GM19455 (cell line): ENCODE measurements at regions not wholly inside any gene's neighbourhood (a gene's known extent, or its start where the extent isn't known, plus 50 kb on each side); places are given as distances from the start of the nearest gene placed in this dataset.
"Not testable (repeated sequence)": the region's sequence is repeated elsewhere in the genome, so short reads cannot be mapped to it uniquely, and the experiment has no call there.

ENCODE experiments used
- ATAC-seq: cut with Tn5 transposase; IDR thresholded peaks from one replicate; pipeline ENCODE4 v1.9.1; 2021; ENCODE audit not compliant: unreplicated experiment

GRCh38 chr15:96207377-96208006 lies 123.0 kb upstream of the NR2F2 start:
- no peak for ATAC-seq

- no peak for ATAC-seq
These were observed 121.2 kb upstream of the NR2F2 start for GRCh38 chr15:96209285-96209735.

GRCh38 chr15:96213045-96213444 lies 117.5 kb upstream of the NR2F2 start:
- no peak for ATAC-seq

- ATAC-seq = no peak
These were observed 116.6 kb upstream of the NR2F2 start for GRCh38 chr15:96213896-96214295.

- ATAC-seq = not testable (repeated sequence)
These were observed 114.0 kb upstream of the NR2F2 start for GRCh38 chr15:96216481-96216880.

- ATAC-seq = no peak
These were observed 112.5 kb upstream of the NR2F2 start for GRCh38 chr15:96217983-96218382.

GRCh38 chr15:96218623-96219455 lies 111.7 kb upstream of the NR2F2 start:
- no peak for ATAC-seq

- no peak for ATAC-seq
These were observed 110.8 kb upstream of the NR2F2 start for GRCh38 chr15:96219681-96220080.

- no peak for ATAC-seq
These were observed 109.8 kb upstream of the NR2F2 start for GRCh38 chr15:96220657-96221056.

GRCh38 chr15:96222981-96223380 lies 107.5 kb upstream of the NR2F2 start:
- no peak for ATAC-seq

GRCh38 chr15:96223939-96224338 lies 106.6 kb upstream of the NR2F2 start:
- ATAC-seq = no peak

GRCh38 chr15:96225642-96226259 lies 104.7 kb upstream of the NR2F2 start:
- no peak for ATAC-seq

GRCh38 chr15:96230526-96231181 lies 99.8 kb upstream of the NR2F2 start:
- no peak for ATAC-seq

GRCh38 chr15:96232335-96232734 lies 98.2 kb upstream of the NR2F2 start:
- no peak for ATAC-seq

GRCh38 chr15:96234109-96234892 lies 96.2 kb upstream of the NR2F2 start:
- no peak for ATAC-seq

GRCh38 chr15:96237002-96237401 lies 93.5 kb upstream of the NR2F2 start:
- no peak for ATAC-seq

GRCh38 chr15:96242761-96243160 lies 87.7 kb upstream of the NR2F2 start:
- no peak for ATAC-seq

- ATAC-seq = no peak
These were observed 86.8 kb upstream of the NR2F2 start for GRCh38 chr15:96243701-96244100.

- ATAC-seq = no peak
These were observed 85.2 kb upstream of the NR2F2 start for GRCh38 chr15:96245252-96245651.

- ATAC-seq = no peak
These were observed 84.4 kb upstream of the NR2F2 start for GRCh38 chr15:96246057-96246456.
